Mammary epithelial cell (primary cell): ENCODE measurements at regions not wholly inside any gene's neighbourhood (a gene's known extent, or its start where the extent isn't known, plus 50 kb on each side); places are given as distances from the start of the nearest gene placed in this dataset.

Experiments used
- CTCF ChIP-seq, 2 donors: IDR thresholded peaks in 1 of 2; conservative IDR thresholded peaks in 1 of 2; 2 replicates each; pipeline ENCODE4 v1.5.1; 2011 to 2012; ENCODE audit warnings: inconsistent platforms in 2 of 2, low read length in 2 of 2, mild to moderate bottlenecking in 2 of 2, control low read depth in 1 of 2, low read depth in 1 of 2; ENCODE audit not compliant: insufficient read depth in 1 of 2; ENCODE audit errors: extremely low read depth in 1 of 2
- EZH2 ChIP-seq: IDR thresholded peaks from 2 replicates; pipeline ENCODE4 v1.6.1; 2012; ENCODE audit warnings: low read length, inconsistent platforms, borderline replicate concordance

DNA sequence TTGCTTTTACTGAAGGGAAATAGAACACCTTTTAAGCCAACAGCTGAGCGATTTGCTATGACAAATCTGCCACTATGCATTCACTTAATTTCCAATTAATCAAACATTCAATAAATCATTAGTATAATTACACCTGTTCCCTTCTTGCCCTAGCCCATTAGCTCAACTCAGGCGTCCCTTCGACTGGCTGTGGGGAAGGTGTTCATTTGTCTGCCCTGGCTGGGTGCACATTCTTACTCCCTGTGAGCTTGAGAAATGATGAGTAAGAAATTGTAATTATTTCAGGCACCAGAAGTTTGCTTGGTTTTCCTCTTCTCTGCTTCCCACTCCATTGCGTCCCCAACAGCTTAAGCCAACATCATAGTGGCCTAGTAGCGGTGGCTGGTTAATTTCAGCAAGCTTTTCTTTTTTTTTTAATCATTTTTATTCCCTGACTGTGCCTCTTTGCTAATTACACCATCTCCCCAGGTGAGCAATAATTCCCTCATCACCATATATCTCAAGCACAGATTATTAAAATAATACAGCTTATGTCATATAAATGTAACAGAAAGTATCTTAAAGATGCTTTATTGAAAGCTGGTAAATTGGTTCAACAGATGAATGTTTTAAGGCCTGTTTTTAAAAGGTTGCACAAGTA, 623.9 kb upstream of the RBFOX1 start:
- no peak for TF ChIP-seq CTCF (conservative IDR thresholded peaks at IDR 0.05 in 1 of 2, IDR thresholded peaks at IDR 0.05 in 1 of 2; ENCODE audit: extremely low read depth in 1 of 2, insufficient read depth in 1 of 2, low read depth in 1 of 2, low read length in 2 of 2)
- TF ChIP-seq EZH2 = no peak
